ENCODE measurements at regions not wholly inside any gene's neighbourhood (a gene's known extent, or its start where the extent isn't known, plus 50 kb on each side); places are given as distances from the start of the nearest gene placed in this dataset.
A peak's percentile ranks its signal among the peaks of the same experiment; 100 is the strongest.

DNA sequence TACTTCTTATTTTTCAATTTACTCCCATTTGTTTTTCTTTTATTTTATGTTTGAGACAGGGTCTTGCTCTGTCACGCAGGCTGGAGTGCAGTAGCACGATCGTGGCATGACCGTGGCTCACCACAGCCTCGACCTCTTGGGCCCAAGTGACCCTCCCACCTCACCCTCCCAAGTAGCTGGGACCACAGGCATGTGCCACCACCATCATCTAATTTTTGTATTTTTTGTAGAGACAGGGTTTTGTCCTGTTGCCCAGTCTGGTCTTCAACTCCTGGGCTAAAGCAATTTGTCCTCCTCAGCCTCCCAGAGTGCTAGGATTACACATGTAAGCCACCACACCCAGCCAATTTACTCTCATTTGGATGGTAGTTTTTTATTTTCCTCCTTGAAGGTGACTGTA, 679.3 kb upstream of the CCDC179 start:
- Histone ChIP-seq H3K4me3 (ENCODE audit: low read depth, low read length) (no peak overlapping the region), H3K4me1 (ENCODE audit: insufficient read depth) (no peaks in the 10 kb centered on the region), H3K36me3 (ENCODE audit: insufficient read depth) (no peaks in the 10 kb centered on the region), H3K27ac (ENCODE audit: low read depth) (no peak overlapping the region)
- 79% methylated on average over 5 of the region's 5 CpGs for WGBS
- DNase-seq (ENCODE audit: extremely low spot score), result no peak

DNA sequence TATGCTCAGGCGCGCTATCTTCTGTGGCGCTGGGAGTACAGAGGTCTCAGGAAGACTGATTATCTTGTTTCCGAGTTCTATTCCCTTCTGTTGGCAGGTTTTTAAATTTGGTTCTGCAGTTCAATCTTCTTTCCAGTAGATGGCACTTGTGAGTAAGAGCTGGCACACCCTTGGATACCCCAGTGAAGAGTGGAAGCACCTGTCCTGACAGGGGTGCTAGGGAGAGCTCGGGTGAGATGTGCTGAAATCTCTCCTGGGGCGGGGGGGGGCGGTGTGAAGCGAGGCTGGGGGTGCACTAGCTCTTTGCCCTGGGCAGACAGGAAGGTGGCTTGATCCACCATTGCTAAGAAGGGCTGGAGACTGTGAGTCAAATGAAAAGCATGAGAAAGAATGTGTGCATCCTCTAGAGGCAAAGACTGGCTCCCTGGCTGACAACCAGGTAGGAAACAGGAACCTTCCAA, 679.9 kb upstream of the CCDC179 start:
- 20% methylated on average over 8 of the region's 8 CpGs for whole genome bisulfite sequencing
- Histone ChIP-seq H3K36me3 (ENCODE audit: insufficient read depth) (no peaks in the 10 kb centered on the region), H3K4me3 (ENCODE audit: low read depth, low read length) (no peak overlapping the region), H3K4me1 (ENCODE audit: insufficient read depth) (no peaks in the 10 kb centered on the region), H3K27ac (ENCODE audit: low read depth) (no peak overlapping the region)
- DNase-seq (ENCODE audit: extremely low spot score), result peak; percentile 11

DNA sequence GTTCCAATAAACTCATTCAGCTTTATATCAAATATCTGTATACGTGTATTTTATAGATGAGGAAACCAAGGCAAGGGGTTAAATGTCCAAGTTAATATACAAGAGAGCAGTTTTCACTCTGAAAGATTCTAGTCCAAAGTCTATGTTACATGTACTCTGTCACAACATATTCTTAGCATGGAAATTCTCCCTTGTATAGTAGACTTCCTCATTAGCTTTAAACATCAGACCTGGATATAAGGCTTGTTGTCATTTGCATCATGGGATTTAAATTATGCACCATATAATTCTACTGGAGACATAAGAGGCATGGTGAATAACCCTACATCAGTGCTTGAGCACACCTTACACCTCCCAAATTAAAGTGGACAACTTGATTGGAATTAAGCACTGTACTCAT, 681.9 kb upstream of the CCDC179 start:
- 95% methylated on average over 1 of the region's 1 CpG for WGBS
- no peaks in the 10 kb centered on the region for H3K36me3 ChIP-seq (ENCODE audit: insufficient read depth)
- H3K27ac ChIP-seq (ENCODE audit: low read depth), result no peak overlapping the region
- H3K4me1 ChIP-seq (ENCODE audit: insufficient read depth), result no peaks in the 10 kb centered on the region
- H3K4me3 ChIP-seq (ENCODE audit: low read depth, low read length), result no peak overlapping the region
- no peak for DNase-seq (ENCODE audit: extremely low spot score)

DNA sequence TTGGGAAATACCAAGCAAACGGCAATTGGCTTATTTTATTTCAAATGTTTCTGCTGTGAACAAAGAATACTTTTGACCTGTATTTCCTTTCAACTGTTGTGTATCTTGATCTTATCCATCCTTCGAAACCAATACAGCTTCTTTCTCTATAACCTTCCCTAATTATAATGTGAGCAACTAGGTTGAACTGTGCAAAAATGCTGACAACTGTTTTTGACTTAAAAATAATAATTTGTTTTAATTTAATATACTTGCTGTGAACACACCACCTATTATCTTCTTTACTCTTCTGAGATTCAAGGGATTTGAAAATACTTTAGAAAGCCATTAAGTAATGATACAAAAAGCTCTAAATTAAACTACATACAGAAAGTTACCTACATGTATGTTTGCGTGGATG, 682.5 kb upstream of the CCDC179 start:
- Histone ChIP-seq H3K4me1 (ENCODE audit: insufficient read depth) (no peaks in the 10 kb centered on the region), H3K27ac (ENCODE audit: low read depth) (no peak overlapping the region), H3K4me3 (ENCODE audit: low read depth, low read length) (no peak overlapping the region), H3K36me3 (ENCODE audit: insufficient read depth) (no peaks in the 10 kb centered on the region)
- DNase-seq (ENCODE audit: extremely low spot score), result no peak
- WGBS, result 83% methylated on average over 3 of the region's 3 CpGs

DNA sequence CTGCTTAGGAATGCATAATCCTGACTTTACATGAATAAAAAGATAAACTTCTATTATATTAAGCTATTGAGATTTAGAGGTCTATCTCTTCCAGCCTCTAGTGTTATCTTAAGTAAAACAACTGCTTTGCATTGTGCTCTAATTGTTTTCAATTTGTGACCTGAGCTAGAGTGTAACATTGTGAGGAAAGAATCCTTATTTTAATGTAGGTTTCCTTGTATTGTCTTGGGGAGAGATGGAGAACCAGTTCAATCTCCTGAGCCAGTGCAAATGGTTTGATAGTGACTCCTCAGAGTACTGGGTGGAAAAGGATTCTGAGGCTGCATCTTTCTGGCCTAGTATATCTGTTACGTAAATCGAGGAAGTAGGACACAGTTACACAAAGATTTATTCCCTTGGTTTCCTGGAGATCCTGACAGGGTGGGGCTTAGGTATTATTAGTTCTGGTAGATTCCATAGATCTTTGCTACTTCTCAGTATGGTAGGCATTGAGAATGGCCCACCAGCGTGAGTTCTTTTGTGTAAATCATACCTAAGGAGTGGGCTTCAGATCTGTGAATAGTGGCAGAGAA, 683.5 kb upstream of the CCDC179 start:
- Histone ChIP-seq H3K4me1 (ENCODE audit: insufficient read depth) (no peaks in the 10 kb centered on the region), H3K4me3 (ENCODE audit: low read depth, low read length) (no peak overlapping the region), H3K27ac (ENCODE audit: low read depth) (no peak overlapping the region), H3K36me3 (ENCODE audit: insufficient read depth) (no peaks in the 10 kb centered on the region)
- no peak for DNase-seq (ENCODE audit: extremely low spot score)
- WGBS, result 68% methylated on average over 3 of the region's 3 CpGs

DNA sequence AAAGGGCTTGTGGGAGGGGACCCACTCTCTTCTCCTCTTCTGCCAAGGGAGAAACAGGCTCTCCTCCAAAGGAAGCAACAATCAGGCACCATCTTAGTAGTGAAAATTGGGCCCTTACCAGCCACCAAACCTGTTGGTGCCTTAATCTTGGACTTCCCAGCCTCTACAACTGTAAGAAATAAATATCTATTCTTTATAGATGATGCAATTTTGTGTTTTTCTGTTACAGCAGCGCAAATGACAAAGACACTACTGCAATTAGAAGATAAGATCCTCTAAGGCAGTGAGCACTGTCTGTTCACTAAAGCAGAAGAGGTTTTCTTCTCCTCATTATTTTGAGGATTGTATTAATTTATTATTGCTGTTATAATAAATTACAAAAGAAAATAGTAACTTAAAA, 691.4 kb upstream of the CCDC179 start:
- Histone ChIP-seq H3K36me3 (ENCODE audit: insufficient read depth) (no peaks in the 10 kb centered on the region), H3K4me3 (ENCODE audit: low read depth, low read length) (no peak overlapping the region), H3K27ac (ENCODE audit: low read depth) (no peak overlapping the region), H3K4me1 (ENCODE audit: insufficient read depth) (no peaks in the 10 kb centered on the region)
- 97% methylated on average over 1 of the region's 1 CpG for WGBS
- no peak for DNase-seq (ENCODE audit: extremely low spot score)

DNA sequence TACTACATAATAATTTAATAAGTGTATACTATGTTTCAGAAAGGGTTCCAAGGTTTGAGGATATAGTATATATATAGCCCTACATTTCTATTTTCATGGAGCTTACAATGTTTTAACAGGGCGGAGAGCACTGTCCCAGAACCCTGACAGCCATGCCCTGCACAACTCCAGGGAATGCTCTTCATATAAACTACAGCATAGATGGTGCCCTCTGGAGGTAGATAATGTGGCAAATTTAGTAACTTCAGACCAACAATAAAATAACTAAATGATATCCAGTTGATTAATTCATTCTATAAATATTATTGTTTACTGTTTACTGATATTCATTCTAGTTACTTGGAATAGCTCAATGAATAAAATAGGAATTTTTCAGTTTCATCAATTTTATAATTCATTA, 693.7 kb upstream of the CCDC179 start:
- 99% methylated on average over 1 of the region's 1 CpG for WGBS
- Histone ChIP-seq H3K4me3 (ENCODE audit: low read depth, low read length) (no peak overlapping the region), H3K4me1 (ENCODE audit: insufficient read depth) (no peaks in the 10 kb centered on the region), H3K36me3 (ENCODE audit: insufficient read depth) (no peaks in the 10 kb centered on the region), H3K27ac (ENCODE audit: low read depth) (no peak overlapping the region)
- DNase-seq (ENCODE audit: extremely low spot score), result no peak

DNA sequence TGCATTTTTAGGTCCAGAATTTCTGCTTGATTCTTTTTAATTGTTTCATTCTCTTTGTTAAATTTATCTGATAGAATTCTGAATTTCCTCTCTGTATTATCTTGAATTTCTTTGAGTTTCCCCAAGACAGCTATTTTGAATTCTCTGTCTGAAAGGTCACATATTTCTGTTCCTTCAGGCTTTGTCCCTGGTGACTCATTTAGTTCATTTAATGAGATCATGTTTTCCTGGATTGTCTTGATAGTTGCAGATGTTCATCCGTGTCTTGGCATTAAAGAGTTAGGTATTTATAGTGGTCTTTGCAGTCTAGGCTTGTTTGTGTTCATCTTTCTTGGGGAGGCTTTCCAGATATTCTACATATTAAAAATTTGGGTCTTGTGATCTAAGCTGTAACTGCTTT, 694.8 kb upstream of the CCDC179 start:
- H3K4me3 ChIP-seq (ENCODE audit: low read depth, low read length), result no peak overlapping the region
- H3K36me3 ChIP-seq (ENCODE audit: insufficient read depth), result no peaks in the 10 kb centered on the region
- no peak for DNase-seq (ENCODE audit: extremely low spot score)
- WGBS, result 56% methylated on average over 1 of the region's 1 CpG
- no peak overlapping the region for H3K27ac ChIP-seq (ENCODE audit: low read depth)
- H3K4me1 ChIP-seq (ENCODE audit: insufficient read depth), result no peaks in the 10 kb centered on the region

DNA sequence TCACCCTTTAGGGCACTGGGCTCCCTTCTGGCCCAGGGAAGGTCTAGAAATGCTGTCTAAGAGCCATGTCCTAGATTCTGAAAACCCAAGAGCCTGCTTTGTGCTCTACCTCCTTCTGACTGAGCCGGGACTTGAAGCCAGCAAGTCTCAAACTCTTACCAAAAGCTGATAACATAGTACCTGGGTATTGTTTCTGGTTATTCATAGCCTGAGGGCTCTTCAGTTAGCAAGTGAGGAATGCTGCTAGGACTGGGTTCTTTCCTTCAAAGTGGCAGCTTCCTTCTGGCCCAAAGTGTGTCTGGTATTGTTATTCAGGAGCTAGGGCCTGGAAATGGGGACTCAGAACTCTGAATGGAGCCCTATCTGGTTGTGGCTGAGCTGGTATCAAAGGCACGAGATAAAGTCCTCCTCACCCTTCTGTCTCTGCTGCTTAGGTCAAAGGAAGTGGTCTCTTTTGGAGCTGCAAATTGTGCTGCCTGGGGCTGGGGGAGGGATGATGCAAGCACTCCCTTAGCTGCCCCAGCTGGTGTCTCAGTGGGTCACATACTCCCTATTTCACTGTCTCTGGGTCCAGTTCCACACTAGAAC, 696.0 kb upstream of the CCDC179 start:
- no peaks in the 10 kb centered on the region for H3K4me1 ChIP-seq (ENCODE audit: insufficient read depth)
- no peak for DNase-seq (ENCODE audit: extremely low spot score)
- no peak overlapping the region for H3K4me3 ChIP-seq (ENCODE audit: low read depth, low read length)
- no peak overlapping the region for H3K27ac ChIP-seq (ENCODE audit: low read depth)
- H3K36me3 ChIP-seq (ENCODE audit: insufficient read depth), result no peaks in the 10 kb centered on the region
- WGBS, result 89% methylated on average over 2 of the region's 2 CpGs

DNA sequence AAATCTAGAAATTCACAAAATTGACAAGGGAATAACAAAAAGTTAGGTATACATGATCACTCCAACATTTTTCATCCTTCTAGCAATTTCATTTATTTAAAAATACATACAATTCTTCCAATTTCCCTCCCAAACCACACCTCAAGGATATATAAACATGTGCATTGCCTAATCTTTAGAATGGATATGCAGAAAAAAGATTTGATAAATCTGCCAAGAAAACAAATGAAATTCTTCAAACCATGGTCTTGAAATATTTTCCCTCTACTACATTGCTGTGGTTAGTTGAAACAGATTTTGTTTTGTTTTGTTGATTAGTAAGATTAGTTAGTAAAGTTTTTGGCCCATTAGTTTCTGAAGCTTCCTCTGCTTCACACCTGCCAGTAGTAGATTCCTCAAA, 703.3 kb upstream of the CCDC179 start:
- no peak overlapping the region for H3K27ac ChIP-seq (ENCODE audit: low read depth)
- no peaks in the 10 kb centered on the region for H3K4me1 ChIP-seq (ENCODE audit: insufficient read depth)
- H3K4me3 ChIP-seq (ENCODE audit: low read depth, low read length), result no peak overlapping the region
- no peaks in the 10 kb centered on the region for H3K36me3 ChIP-seq (ENCODE audit: insufficient read depth)
- DNase-seq (ENCODE audit: extremely low spot score), result no peak

DNA sequence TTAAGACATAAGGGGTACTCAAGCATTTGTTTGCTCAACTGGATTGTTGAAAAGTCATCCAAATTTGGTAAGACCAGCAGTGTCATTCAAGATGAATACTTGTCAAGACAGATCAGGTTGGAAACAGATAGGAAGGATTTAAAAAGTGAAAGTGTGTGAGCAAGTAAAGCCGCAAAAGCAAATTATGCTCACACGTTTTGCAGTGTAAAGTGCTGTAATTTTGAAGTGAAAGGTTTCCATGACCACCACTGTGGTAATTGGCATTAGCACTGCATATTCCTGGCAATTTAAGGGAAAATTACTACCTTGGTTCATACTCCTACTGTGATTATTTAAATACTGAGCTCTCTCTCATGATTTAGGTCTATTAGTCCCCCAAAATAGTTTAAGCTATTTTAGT, 704.1 kb upstream of the CCDC179 start:
- no peak for DNase-seq (ENCODE audit: extremely low spot score)
- no peak overlapping the region for H3K4me3 ChIP-seq (ENCODE audit: low read depth, low read length)
- 90% methylated on average over 2 of the region's 2 CpGs for WGBS
- H3K4me1 ChIP-seq (ENCODE audit: insufficient read depth), result no peaks in the 10 kb centered on the region
- H3K27ac ChIP-seq (ENCODE audit: low read depth), result no peak overlapping the region
- no peaks in the 10 kb centered on the region for H3K36me3 ChIP-seq (ENCODE audit: insufficient read depth)

DNA sequence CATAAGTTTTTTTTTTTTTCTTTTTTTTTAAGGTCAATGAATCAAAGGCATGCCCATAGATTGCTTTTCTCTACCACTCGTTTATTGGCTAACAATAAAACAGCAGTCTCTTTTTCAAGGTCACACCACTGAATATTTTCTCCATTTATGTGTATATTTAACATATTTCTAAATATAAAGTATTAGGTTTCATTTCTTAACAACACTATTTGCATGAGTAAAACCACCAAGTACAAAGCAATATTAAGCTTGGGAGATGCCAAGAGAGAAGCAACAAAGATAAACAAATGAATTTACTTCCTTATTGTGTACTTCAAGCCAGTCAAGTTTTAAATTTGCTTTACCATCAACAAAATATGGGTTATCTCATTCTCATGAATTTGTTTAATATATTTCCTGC, 708.9 kb upstream of the CCDC179 start:
- no peaks in the 10 kb centered on the region for H3K4me1 ChIP-seq (ENCODE audit: insufficient read depth)
- no peaks in the 10 kb centered on the region for H3K36me3 ChIP-seq (ENCODE audit: insufficient read depth)
- no peak overlapping the region for H3K27ac ChIP-seq (ENCODE audit: low read depth)
- WGBS, result 65% methylated on average over 1 of the region's 1 CpG
- no peak for DNase-seq (ENCODE audit: extremely low spot score)
- no peak overlapping the region for H3K4me3 ChIP-seq (ENCODE audit: low read depth, low read length)

DNA sequence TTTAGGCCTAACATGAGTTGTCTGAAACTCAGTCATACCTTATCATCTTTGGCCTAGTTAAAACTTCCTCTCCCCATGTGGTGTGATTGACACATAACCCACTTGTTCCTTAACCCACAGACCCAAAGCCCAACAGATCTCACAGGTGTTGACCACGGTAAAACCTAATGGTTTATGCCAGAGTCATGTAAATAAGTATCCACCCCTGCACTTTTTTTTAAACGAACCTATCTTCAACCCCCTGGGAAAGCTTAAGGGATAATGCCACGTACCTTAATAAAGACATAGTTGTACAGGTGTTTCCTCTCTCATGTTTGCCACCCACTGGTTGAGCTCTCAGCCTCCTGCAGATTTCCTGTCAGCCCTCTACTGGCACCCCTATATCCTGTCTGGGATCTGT, 709.3 kb upstream of the CCDC179 start:
- DNase-seq (ENCODE audit: extremely low spot score), result no peak
- H3K27ac ChIP-seq (ENCODE audit: low read depth), result no peak overlapping the region
- no peak overlapping the region for H3K4me3 ChIP-seq (ENCODE audit: low read depth, low read length)
- WGBS, result 77% methylated on average over 3 of the region's 3 CpGs
- no peaks in the 10 kb centered on the region for H3K36me3 ChIP-seq (ENCODE audit: insufficient read depth)
- no peaks in the 10 kb centered on the region for H3K4me1 ChIP-seq (ENCODE audit: insufficient read depth)

DNA sequence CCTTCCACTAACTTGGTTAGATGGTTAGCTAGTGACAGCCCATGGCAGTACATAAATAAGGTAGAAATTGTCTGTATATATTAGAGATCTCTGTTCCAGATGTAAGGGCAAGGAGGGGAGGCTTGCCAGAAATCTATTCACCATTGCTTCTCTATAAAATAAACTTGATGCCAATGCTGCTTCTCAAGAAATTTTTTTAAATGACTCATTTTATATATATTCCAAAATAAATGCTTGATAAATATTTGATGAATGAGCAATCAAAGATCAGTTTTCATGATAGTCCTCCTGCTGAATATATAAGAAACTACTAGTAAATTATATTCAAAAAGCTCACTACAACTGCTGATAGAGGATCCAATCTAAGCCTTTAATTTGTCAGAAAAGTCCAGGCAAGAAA, 710.6 kb upstream of the CCDC179 start:
- Histone ChIP-seq H3K27ac (ENCODE audit: low read depth) (no peak overlapping the region), H3K4me3 (ENCODE audit: low read depth, low read length) (no peak overlapping the region), H3K36me3 (ENCODE audit: insufficient read depth) (no peaks in the 10 kb centered on the region), H3K4me1 (ENCODE audit: insufficient read depth) (no peaks in the 10 kb centered on the region)
- DNase-seq (ENCODE audit: extremely low spot score), result no peak

DNA sequence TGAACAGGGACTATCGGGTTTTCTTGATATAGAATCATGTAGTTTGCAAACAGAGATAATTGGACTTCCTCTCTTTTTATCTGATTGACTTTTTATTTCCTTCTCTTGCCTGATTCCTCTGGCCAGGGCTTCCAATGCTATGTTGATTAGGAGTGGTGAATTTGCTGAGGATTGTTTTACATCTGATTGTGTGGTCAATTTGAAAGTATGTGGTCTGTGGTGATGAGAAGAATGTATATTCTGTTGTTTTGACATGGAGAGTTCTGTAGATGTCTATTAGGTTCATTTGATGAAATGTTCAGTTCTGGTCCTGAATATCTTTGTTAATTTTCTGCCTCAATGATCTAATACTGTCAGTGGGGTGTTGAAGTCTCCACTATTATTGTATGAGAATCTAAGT, 713.2 kb upstream of the CCDC179 start:
- Histone ChIP-seq H3K27ac (ENCODE audit: low read depth) (no peak overlapping the region), H3K4me3 (ENCODE audit: low read depth, low read length) (no peak overlapping the region), H3K36me3 (ENCODE audit: insufficient read depth) (no peaks in the 10 kb centered on the region), H3K4me1 (ENCODE audit: insufficient read depth) (no peaks in the 10 kb centered on the region)
- 81% methylated on average over 1 of the region's 1 CpG for WGBS
- no peak for DNase-seq (ENCODE audit: extremely low spot score)
